GM19463 (cell line): ENCODE measurements at regions not wholly inside any gene's neighbourhood (a gene's known extent, or its start where the extent isn't known, plus 50 kb on each side); places are given as distances from the start of the nearest gene placed in this dataset.

Experiments used
- ATAC-seq: cut with Tn5 transposase; IDR thresholded peaks from one replicate; pipeline ENCODE4 v1.9.1; 2021; ENCODE audit warnings: mild to moderate bottlenecking, moderate library complexity; ENCODE audit not compliant: unreplicated experiment

DNA sequence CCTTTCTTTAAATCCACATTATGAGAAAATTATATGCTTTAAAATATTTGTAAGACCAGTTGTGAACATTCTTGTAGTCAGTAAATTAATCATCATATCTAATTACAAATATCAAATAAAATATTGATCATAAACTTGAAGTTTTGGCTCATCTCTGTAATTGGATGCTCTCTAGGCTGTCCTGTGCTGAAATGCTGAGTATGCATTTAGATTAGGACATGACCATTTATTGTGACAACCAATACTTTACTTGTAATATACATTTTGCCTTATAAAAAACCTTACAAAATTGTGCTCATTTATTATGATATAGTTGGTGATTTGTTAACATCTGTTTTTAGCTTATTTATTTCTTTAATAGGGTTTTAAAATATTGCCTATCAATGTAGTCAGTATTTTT is 116.1 kb upstream of the DOCK10 start:
- ATAC-seq, result no peak

DNA sequence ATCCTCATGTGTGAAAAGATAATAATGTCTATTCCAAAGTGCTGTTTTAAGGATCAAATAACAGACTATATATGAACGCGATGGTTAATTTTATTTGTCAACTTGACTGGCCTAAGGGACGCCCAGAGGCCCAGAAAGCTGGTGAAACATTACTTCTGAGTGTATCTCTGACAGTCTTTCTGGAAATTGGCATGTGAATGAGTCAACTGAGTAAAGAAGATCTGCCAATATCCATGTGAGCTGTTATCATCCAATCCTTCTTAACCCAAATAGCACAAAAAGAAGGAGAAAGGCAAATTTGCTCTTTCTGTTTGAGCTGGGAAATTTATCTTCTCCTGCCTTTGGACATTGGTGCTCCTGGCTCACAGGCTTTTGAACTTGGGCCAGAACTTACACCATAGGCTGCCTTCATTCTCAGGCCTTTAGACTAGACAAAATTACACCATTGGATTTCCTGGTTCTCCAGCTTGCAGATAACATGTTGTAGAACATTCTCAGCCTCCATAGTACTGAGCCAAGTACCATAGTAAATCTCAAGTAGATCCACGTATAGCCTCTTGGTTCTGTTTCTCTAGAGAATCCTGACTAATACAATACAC is 114.7 kb upstream of the DOCK10 start:
- no peak for ATAC-seq

DNA sequence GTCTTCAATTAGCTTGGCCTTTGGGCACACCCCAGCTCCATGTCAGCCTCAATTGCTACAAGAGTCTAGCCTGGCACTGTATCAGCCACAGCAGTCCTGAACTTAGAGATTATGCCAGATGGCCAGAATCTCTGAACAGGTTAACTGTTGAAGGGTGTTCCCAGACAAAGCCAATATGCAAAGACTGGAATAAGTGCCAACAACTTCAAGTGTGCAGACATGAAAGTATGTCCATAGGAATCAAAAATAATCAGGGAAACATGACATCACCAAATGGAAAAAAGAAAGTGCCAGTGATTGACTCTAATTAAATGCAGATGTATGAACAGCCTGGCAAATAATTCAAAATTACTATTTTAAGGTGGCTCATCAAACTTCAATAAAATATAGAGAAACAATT is 98.5 kb upstream of the DOCK10 start:
- no peak for ATAC-seq

DNA sequence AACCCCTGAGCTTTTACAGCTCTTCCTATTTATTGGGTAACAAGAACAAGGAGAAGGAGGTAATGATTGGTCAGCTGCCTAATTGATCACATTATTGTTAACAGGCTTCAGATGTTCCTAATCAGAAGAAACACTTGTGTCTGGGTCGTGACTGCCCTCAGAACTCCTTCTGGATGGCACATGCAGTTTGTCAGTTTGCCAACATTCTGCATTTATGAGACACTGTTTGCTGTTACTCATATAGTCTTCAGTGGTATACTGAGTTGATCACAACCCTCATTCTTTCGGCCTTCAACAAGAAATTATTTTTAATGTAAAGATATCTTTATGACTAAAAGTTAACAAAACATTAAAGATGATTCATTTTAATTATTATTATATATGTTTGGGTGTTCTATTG is 95.7 kb upstream of the DOCK10 start:
- ATAC-seq, result no peak

DNA sequence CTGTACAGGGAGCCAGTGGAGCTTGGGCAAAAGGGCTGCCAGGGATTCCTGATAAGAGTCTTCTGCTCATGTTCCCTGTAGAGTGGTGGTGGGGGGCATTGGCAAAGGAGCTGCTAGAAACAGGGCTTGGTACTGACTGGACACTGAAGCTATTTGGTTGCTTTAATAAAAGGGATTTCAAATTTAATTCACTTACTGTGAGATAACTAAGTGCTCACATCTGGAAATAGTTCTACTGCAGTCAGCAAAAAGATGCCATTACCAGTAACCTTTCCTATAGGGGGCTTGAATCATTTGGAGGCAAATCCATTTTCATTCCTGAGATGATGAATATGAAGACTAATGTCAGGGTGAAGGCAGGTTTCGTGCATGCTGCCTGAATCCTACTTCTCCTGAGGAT is 94.3 kb upstream of the DOCK10 start:
- ATAC-seq, result no peak

DNA sequence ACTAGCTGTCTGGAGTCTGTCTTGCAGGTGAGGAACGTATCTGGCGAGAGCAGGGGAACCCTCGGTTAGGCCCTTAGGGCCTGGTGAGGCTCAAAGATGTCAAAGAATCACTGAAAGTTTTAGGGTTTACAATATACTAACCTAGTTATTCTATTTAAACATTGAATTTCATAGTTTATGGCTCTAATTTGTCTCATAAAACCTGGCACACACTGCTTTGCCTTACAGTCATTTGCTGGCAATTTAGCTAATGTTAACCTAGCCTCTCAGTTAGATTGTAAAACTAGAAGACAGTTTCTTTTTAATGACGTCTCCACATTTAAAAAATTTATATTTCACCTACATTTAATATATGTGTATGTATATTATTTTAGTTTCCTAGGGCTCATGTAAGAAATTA is 89.6 kb upstream of the DOCK10 start:
- no peak for ATAC-seq

DNA sequence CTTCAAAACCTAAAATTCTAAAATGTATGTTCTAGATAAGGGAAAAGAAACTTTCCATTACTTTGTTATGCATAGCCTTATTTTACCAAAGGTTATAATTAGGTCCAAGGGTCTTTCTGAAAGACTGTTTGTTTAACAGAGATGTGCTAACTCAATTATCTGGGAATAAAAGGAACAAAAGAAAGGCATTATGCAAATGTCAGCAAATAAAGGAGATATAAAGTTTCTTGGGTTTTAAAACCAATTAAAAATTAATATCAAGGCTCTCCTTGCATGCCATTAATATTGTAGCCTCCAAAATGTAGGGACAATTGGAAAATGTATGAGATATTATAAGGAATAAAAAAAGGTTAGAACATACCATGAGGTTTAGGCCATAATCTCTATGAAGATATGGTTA is 87.8 kb upstream of the DOCK10 start:
- ATAC-seq, result no peak

DNA sequence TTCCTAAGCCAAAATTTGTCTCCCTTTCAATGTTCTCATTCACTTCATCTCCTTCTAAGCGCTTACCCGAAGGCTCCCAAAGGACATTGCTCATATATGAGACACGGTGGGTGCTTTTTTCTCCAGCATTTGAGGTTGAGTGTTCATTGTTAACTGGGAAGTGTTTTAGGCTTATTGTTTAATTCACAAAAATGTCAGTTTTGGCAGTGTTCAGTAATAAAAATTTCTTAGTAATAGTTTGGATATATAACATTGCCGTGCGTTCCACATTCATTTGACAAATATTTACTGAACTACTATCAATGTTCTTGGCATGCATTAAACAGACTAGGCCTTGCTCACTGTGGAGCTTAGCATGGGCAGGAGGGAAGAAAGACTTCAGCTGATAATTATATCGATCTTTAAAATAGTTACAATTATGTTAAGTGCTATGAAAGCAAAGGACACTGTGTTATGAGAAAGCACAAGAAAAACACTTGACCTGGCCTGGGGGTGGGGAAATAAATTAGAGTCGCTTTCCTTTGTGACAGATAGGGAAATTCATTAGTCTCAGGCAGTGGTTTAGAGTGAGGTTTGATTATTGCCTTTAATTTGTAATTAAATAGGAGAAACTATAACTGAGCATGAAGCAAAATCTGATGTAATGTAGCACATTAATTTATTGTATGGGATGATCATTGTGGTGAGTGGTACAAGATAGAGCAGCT is 82.2 kb upstream of the DOCK10 start:
- no peak for ATAC-seq

DNA sequence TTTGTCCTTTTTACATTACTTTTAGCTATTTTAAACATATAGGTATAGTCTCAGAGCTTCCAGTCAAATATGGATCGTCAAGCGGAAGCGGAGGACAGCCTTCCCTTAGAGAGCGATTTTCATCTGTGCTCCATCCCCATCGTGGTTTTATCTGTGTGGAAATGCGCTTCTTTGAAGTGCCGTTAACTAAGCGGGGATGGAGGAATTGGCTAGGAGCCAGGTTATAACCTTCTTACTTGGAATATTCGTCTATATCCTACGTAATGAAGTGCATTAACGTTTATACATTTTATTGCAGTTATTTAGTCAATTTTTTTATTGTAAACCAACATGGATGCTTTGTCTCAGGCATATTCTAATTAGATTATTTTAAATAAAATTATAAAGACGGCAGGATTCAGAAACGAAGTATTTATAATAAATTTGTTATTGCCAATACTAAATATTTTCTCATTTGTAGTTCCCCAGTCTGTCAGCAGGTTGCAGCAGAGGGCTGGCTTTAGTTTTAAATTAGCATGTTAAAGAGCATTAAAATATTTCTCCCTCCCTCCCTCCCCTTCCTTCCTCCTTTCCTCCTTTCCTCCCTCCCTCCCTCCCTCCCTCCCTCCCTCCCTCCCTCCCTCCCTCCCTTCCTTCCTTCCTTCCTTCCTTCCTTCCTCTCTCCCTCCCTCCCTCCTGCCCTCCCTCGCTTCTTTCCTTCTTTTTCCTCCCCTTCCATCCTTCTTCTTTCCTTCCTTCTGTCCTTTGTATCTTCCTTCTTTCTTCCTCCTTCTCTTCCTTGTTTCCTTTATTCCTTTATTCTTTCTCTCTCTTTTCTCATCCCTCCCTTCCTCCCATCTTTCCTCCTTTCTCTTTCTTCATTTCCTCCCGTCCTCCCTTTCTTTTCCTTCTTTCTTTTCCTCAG is 80.6 kb upstream of the DOCK10 start:
- ATAC-seq, result no peak

DNA sequence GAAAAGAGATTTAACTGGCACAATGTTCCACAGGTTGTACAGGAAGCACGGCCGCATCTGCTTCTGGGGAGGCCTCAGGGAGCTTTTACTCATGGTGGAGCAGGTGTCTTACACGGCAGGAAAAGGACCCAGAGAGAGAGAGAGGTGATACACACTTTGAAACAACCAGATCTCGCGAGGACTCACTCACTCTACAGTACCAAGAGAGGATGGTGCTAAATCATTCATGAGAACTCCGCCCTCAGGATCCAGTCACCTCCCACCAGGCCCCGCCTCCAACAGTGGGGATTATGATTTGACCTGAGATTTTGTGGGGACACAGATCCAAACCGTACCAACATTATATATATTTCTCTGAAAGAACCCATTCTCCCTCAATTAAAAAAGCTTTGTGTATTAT is 79.7 kb upstream of the DOCK10 start:
- no peak for ATAC-seq

DNA sequence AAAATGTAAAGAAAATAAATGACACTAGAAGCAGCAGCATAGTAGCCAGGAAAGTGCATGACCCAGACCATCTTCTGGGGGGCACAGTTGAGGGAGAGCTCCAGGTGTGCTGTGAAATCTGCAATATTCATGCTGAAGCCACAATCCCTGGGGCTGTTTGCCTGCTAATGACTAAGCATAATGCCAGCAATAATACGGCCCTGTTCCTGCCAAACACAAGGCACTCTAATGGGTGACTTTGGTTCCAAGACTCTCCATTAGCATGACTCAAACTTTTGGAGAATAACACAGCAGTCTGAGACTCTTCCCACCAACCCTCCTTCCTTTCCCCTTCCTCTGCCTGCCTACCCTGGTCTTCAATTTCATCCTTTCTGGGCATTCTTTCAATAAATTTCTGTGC is 77.9 kb upstream of the DOCK10 start:
- no peak for ATAC-seq

DNA sequence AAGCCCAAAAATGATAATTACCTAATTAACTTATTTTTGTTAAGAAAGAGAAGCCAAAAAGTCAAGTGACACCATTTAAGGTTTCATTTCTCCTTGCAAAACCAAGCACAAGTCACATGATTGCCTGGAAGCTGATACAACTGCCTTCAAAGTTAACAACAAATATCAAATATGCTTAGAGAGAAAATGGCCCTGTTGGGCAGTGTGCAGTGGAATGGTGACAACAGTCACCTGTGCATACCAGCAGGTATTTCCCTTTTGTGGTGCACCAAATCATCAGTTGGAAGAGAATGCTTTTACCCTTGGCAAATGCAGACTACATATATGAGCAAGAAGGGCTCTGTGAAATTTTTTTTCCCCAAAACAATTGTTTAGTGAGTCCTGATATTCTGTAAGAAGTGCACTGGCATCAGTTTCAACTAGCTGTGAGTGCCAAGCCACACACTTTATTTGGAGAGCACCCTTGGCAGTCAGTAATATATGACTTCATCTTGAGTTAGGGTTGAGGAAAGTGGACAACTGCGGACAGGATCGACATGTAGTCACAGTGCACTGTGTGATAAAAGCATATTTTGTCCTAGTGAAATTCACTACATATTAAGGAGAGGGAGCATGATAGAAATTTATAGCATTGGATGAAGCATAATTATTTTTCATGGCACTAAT is 74.9 kb upstream of the DOCK10 start:
- no peak for ATAC-seq

DNA sequence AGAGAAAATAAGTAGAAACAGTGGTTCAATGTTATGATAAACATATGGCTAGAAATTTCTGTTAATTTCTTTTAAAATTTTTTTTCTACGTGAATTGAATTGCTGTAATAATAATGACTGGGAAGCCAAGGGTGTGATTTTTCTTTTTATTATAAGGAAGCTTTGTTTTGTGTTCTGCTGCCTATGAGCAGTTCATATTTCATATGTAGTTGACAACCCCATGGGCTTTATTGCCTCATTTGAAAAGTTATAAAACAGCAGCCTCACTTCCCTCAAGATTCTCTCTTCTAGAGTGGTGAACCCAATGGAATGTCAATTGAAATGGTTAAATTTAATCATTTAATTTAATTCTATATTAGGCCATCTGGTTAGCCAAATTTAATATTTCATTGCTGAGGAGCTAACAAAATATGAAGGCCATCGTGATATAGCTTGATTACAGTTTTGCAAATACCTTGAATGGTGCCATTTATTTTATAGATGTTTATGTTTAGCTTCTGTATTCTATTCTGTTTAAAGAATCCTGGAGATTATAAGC is 72.6 kb upstream of the DOCK10 start:
- ATAC-seq, result no peak

DNA sequence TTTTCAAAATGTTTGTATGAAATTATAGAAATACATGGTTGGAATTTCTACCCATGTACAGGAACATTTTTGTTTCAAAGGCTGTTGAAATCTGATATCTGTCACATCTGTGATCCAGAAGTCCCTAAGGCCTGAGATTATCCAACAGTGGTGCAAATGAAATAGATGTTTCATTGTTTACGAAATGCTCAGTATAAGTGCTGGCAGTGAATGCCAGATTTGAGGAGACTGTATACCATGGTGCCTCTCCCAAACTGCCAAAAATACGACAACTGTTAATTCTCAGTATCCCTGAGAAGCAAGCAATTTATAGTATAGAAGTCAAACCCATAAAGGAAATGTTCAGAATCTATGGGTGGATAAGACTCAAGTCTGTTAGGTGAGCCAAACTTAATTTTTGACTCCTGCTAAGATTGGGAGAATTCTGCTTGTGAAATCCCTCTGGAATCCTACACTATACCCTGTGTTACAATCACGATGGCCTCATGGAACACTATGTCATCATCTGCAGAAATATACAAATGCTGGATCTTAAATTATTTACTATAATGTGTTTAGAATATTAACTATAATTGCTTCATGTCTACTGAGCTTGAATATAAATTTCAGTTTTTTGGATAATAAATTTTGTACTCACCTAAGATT is 71.2 kb upstream of the DOCK10 start:
- no peak for ATAC-seq

DNA sequence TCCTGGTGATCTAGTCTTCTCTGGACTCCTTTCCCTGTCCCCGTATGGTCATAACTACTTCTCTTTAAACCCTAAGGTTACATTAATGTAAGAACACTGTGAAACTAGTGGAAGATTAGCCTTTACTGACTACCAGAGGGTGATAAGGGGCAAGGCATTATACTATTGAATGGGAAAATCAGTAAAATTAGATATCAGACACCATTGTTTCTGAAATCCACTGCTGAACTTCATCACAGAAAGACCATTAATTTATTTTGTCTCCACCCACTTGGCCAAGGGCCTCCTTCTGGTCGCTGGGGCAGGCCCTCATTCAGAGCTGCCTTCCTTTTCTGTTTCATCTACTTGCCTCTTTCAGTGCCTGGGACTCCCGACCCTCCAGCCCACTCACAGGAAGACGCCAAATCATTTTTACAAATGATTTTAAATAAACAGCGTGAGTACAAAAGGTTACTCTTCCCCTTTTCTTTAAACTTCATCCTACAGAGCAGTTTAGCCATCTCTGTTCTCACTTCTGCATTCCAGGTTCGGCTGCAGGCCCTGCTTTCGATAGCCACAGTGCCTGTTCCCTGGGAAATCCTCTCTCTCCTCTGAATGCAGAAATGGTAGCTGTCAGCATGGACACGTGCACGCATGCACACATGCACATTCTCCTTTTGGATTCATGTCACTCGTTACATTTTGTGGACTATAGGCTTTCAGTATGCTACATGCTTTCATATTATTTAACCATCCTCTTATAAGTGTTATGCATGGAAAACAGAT is 70.3 kb upstream of the DOCK10 start:
- ATAC-seq, result peak; percentile 62

DNA sequence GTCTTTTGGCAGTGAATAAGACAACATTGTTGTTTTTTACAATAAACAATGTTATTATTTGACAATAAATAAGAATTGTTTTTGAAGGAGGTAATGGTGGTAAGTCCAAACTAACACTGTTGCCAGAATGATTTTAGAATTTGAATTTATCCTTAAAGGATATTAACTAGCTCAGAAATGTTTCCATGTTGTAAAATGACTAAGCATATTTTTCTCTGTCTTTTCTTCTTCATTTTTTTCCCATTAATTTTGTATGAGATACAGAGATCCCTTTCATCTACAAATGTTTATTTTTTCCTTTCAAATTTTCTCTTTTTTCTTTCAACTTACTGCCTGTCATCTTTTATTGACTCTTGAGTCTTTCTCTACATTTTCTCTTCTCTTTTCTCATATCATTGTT is 66.5 kb upstream of the DOCK10 start:
- ATAC-seq, result no peak

DNA sequence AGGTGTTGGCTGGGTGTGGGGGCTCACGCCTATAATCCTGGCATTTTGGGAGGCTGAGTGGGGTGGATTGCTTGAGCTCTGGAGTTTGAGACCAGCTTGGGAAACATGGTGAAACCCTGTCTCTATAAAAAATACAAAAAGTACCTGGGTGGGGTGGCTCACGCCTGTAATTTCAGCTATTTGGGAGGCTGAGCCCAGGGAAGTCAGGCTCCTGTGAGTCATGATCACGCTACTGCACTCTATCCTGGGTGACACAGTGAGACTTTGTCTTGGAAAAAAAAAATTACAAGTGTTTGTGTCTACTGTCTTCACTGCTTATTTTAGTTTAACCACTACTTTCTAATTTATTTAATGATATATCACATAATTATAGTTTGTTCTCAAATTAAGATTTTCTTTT is 62.7 kb upstream of the DOCK10 start:
- ATAC-seq, result no peak

DNA sequence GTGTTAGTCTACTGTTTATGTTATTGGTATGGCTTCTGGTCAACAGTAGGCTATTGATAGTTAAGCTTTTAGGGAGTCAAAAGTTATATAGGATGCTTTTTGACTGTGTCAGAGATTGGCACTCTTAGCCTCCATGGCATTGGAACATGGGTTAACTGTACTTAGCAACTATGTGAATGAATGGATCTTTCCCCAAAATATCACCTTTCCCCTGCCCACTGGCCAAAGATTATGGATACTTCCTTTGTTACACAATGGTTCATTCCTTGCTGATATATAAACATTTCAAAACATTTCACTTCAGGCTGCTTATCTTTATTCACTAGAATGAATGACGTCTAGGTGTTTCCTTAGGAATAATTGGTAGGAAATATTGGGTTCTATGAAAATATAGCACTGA is 62.1 kb upstream of the DOCK10 start:
- no peak for ATAC-seq

DNA sequence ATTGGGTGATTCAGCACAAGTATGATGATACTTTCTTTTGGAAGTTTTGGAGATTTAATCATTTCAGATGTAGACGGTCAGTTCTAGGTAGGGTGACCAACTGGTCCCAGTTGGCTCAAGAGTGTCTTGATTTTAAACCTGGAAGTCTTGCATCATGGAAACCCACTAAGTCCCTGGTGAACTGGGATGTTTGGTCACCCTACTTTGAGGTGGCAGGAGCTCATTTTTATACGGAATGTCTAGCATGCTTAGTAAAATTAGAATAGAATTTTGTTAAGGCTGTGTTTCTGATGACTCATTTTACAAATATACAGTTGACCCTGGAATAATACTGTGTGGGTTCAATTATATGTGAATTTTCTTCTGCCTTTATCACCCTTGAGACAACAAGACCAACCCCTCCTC is 61.5 kb upstream of the DOCK10 start:
- no peak for ATAC-seq

DNA sequence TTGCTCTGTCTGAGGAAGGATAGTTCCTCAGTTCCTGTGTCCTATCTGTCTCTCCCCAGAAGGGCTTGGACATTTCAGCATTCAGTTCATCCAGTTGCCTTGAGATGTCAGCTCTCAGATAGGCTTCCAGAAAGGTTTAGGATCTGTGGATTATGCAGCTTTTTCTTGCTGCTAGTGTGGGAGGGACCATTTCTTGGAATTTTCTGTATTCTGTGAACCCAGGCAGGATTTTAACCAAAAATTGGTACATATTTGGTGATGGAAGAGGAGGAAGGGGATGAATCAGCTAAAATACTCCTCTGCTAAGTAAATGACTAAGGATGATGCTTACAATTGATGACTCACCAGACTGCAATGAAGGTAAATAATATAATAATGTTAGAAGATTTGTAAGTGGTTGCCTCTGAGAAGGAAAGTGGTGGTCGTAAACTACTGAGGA is 58.6 kb upstream of the DOCK10 start:
- ATAC-seq, result no peak
